ENCODE measurements at regions not wholly inside any gene's neighbourhood (a gene's known extent, or its start where the extent isn't known, plus 50 kb on each side); places are given as distances from the start of the nearest gene placed in this dataset.

GRCh38 chrY:26408671-26409328 is 786.9 kb downstream of the CDY1 start:
- no peak for DNase-seq (ENCODE audit: low spot score)

- no peak for DNase-seq (ENCODE audit: low spot score)
Measured at GRCh38 chrY:26409329-26409712, 787.4 kb downstream of the CDY1 start.
